ENCODE measurements at regions not wholly inside any gene's neighbourhood (a gene's known extent, or its start where the extent isn't known, plus 50 kb on each side); places are given as distances from the start of the nearest gene placed in this dataset.

- H3K4me1 ChIP-seq (ENCODE audit: control insufficient read depth, insufficient read depth, low read length) = no peaks in the 10 kb centered on the region
- peaks cover 28% of the 10 kb centered on the region for H3K27me3 Mint-ChIP-seq (ENCODE audit: insufficient read depth)
- no peak overlapping the region for H3K4me3 ChIP-seq (ENCODE audit: low read length)
- H3K4me3 Mint-ChIP-seq = no peak overlapping the region
- no peaks in the 10 kb centered on the region for H3K9me3 ChIP-seq (ENCODE audit: control insufficient read depth, low read length)
- no peak for TF ChIP-seq CTCF (conservative IDR thresholded peaks at IDR 0.05)
- peaks cover 9% of the 10 kb centered on the region for H3K4me1 Mint-ChIP-seq
- H3K27me3 ChIP-seq (ENCODE audit: control insufficient read depth, insufficient read depth, low read length, poor library complexity, severe bottlenecking) = no peaks in the 10 kb centered on the region
- 92% methylated on average over 1 of the region's 1 CpG; no CpG with 5 or more reads in 1 of the 2 experiments for WGBS, 2 experiments (ENCODE audit: insufficient coverage in 1 of 2, insufficient read length in 1 of 2)
- H3K9me3 Mint-ChIP-seq = no peaks in the 10 kb centered on the region
- H3K27ac Mint-ChIP-seq = no peak overlapping the region
- no peak overlapping the region for H3K9ac ChIP-seq (ENCODE audit: extremely low read depth, low read length, poor library complexity, severe bottlenecking)
- DNase-seq = no peak
- no peaks in the 10 kb centered on the region for H3K36me3 Mint-ChIP-seq (ENCODE audit: low read depth)
- H3K27ac ChIP-seq (ENCODE audit: low read depth, low read length) = no peak overlapping the region
- H3K36me3 ChIP-seq (ENCODE audit: control insufficient read depth, insufficient read depth, low read length) = no peaks in the 10 kb centered on the region
These were observed 178.4 kb upstream of the PARP11 start for GRCh38 chr12:4051596-4051995.

DNA sequence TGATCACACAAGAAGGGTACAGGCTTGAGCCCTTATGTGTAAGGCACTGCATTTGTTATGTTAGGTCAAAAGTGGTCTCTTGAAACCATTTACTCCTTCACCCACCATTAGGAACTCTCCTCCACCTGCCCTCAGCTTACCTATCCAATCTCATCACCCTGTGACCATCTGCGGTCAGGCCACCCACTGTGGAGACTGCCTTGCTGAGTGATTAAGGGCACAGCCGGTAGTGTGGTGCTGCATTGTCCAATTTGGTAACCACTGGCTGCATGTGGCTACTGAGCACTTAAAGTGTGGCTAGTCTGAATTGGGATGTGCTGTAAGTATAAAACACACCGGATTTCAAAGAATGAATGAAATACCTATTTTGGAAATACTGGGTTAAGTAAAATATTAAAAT, 177.1 kb upstream of the PARP11 start:
- Mint-ChIP-seq H3K4me1 (peaks cover 11% of the 10 kb centered on the region), H3K27ac (no peak overlapping the region), H3K4me3 (no peak overlapping the region), H3K27me3 (ENCODE audit: insufficient read depth) (peaks cover 37% of the 10 kb centered on the region), H3K36me3 (ENCODE audit: low read depth) (no peaks in the 10 kb centered on the region), H3K9me3 (no peaks in the 10 kb centered on the region)
- 89% methylated on average over 3 of the region's 3 CpGs; no CpG with 5 or more reads in 1 of the 2 experiments for WGBS, 2 experiments (ENCODE audit: insufficient coverage in 1 of 2, insufficient read length in 1 of 2)
- no peaks in the 10 kb centered on the region for H3K36me3 ChIP-seq (ENCODE audit: control insufficient read depth, insufficient read depth, low read length)
- no peak overlapping the region for H3K9ac ChIP-seq (ENCODE audit: extremely low read depth, low read length, poor library complexity, severe bottlenecking)
- H3K4me1 ChIP-seq (ENCODE audit: control insufficient read depth, insufficient read depth, low read length) = no peaks in the 10 kb centered on the region
- no peaks in the 10 kb centered on the region for H3K9me3 ChIP-seq (ENCODE audit: control insufficient read depth, low read length)
- TF ChIP-seq CTCF (conservative IDR thresholded peaks at IDR 0.05) = no peak
- H3K4me3 ChIP-seq (ENCODE audit: low read length) = no peak overlapping the region
- no peaks in the 10 kb centered on the region for H3K27me3 ChIP-seq (ENCODE audit: control insufficient read depth, insufficient read depth, low read length, poor library complexity, severe bottlenecking)
- DNase-seq = peak; percentile 53
- H3K27ac ChIP-seq (ENCODE audit: low read depth, low read length) = no peak overlapping the region

GRCh38 chr12:4049298-4050080, 176.3 kb upstream of the PARP11 start:
- Histone ChIP-seq H3K9ac (ENCODE audit: extremely low read depth, low read length, poor library complexity, severe bottlenecking) (no peak overlapping the region), H3K9me3 (ENCODE audit: control insufficient read depth, low read length) (peaks cover 3% of the 10 kb centered on the region), H3K36me3 (ENCODE audit: control insufficient read depth, insufficient read depth, low read length) (no peaks in the 10 kb centered on the region), H3K4me3 (ENCODE audit: low read length) (no peak overlapping the region), H3K27ac (ENCODE audit: low read depth, low read length) (no peak overlapping the region), H3K4me1 (ENCODE audit: control insufficient read depth, insufficient read depth, low read length) (no peaks in the 10 kb centered on the region), H3K27me3 (ENCODE audit: control insufficient read depth, insufficient read depth, low read length, poor library complexity, severe bottlenecking) (no peaks in the 10 kb centered on the region)
- Mint-ChIP-seq H3K9me3 (peaks cover 6% of the 10 kb centered on the region), H3K4me3 (no peak overlapping the region), H3K4me1 (peaks cover 15% of the 10 kb centered on the region), H3K27ac (no peak overlapping the region), H3K36me3 (ENCODE audit: low read depth) (peaks cover 3% of the 10 kb centered on the region), H3K27me3 (ENCODE audit: insufficient read depth) (peaks cover 31% of the 10 kb centered on the region)
- peak; percentile 40 for DNase-seq
- WGBS, 2 experiments (ENCODE audit: insufficient coverage in 1 of 2, insufficient read length in 1 of 2) = 88 to 90% methylated on average over 8 to 9 of the region's 9 CpGs
- no peak for TF ChIP-seq CTCF (conservative IDR thresholded peaks at IDR 0.05)

Measured in endodermal cell (in vitro differentiated cells).